ENCODE measurements at regions not wholly inside any gene's neighbourhood (a gene's known extent, or its start where the extent isn't known, plus 50 kb on each side); places are given as distances from the start of the nearest gene placed in this dataset.

- ATAC-seq (no peak), DNase-seq (ENCODE audit: low read depth, low spot score) (no peak)
- intact Hi-C loops (cut with micrococcal nuclease): no loop called here
- BruUV-seq (replicated peaks): no TSS peak
- H3K27me3 ChIP-seq (ENCODE audit: insufficient read depth, low read length): no peaks in the 10 kb centered on the region
- no peak overlapping the region for H3K4me2 ChIP-seq (ENCODE audit: low read length)
- no peaks in the 10 kb centered on the region for H3K9me2 ChIP-seq (ENCODE audit: insufficient read depth)
- no peaks in the 10 kb centered on the region for H3K4me1 ChIP-seq (ENCODE audit: control insufficient read depth in 1 of 2, insufficient read depth in 2 of 2, low read length in 2 of 2)
- no peak overlapping the region for H3K27ac ChIP-seq (ENCODE audit: low read depth, low read length)
- H3K9ac ChIP-seq (ENCODE audit: low read length): no peak overlapping the region
- no peak for TF ChIP-seq CTCF (IDR thresholded peaks at IDR 0.05 in 2 of 3, conservative IDR thresholded peaks at IDR 0.05 in 1 of 3; ENCODE audit: borderline replicate concordance in 1 of 3, insufficient read depth in 1 of 3, low read depth in 2 of 3, low read length in 2 of 3)
- no peak for TF ChIP-seq POLR2A (IDR thresholded peaks at IDR 0.05; ENCODE audit: borderline replicate concordance, extremely low read depth, insufficient read depth, insufficient read length)
- no peak for TF ChIP-seq ATF3 (IDR thresholded peaks at IDR 0.05)
- no peak for TF ChIP-seq ZFX (IDR thresholded peaks at IDR 0.05)
- no peak for TF ChIP-seq EZH2 (IDR thresholded peaks at IDR 0.05)
- TF ChIP-seq POLR2AphosphoS5 (IDR thresholded peaks at IDR 0.05; ENCODE audit: low read depth, low read length): no peak
- no peak for TF ChIP-seq CBX3 (IDR thresholded peaks at IDR 0.05; ENCODE audit: low read depth)
- no peak for TF ChIP-seq ZBTB33 (IDR thresholded peaks at IDR 0.05; ENCODE audit: extremely low read depth, insufficient replicate concordance, low read length)
- no peak for TF ChIP-seq JUND (IDR thresholded peaks at IDR 0.05)
- no peak for TF ChIP-seq SP1 (IDR thresholded peaks at IDR 0.05; ENCODE audit: low read depth)
- TF ChIP-seq EGR1 (IDR thresholded peaks at IDR 0.05; ENCODE audit: low read depth): no peak
- TF ChIP-seq SRF (IDR thresholded peaks at IDR 0.05; ENCODE audit: low read depth): no peak
- TF ChIP-seq YY1 (IDR thresholded peaks at IDR 0.05; ENCODE audit: extremely low read depth, insufficient replicate concordance, low read depth, low read length): no peak
- no peak for TF ChIP-seq CEBPB (IDR thresholded peaks at IDR 0.05; ENCODE audit: low read depth)
- no peak for TF ChIP-seq REST (IDR thresholded peaks at IDR 0.05; ENCODE audit: low read depth)
- no peak for TF ChIP-seq MAX (IDR thresholded peaks at IDR 0.05)
- no peak for TF ChIP-seq SIN3A (IDR thresholded peaks at IDR 0.05; ENCODE audit: low read depth)
- TF ChIP-seq ZNF274 (IDR thresholded peaks at IDR 0.05; ENCODE audit: low read depth, low read length): no peak
- RAD21 ChIA-PET (ENCODE audit: low non-redundant PET in 1 of 2, low total read pairs in 2 of 2, uncharacterized antibody in 2 of 2, unreplicated experiment in 2 of 2): no interaction called here
- POLR2A ChIA-PET: no interaction called here
- H3K4me3 ChIP-seq (replicated peaks in 1 of 2; ENCODE audit: low read depth in 1 of 2, low read length in 2 of 2): no peak overlapping the region
- no peaks in the 10 kb centered on the region for H3K36me3 ChIP-seq (ENCODE audit: control insufficient read depth in 1 of 2, insufficient read depth in 2 of 2, low read length in 2 of 2)
- H3K9me3 ChIP-seq (ENCODE audit: control insufficient read depth in 1 of 2, insufficient read depth in 1 of 2, low read depth in 1 of 2, low read length in 2 of 2): no peaks in the 10 kb centered on the region
- no peaks in the 10 kb centered on the region for H3K79me2 ChIP-seq (ENCODE audit: insufficient read depth, low read length)
- no peaks in the 10 kb centered on the region for H4K20me1 ChIP-seq (ENCODE audit: insufficient read depth)
- CTCF ChIA-PET: no interaction called here
- no peak overlapping the region for H2AFZ ChIP-seq (ENCODE audit: low read depth, low read length, poor library complexity, severe bottlenecking)
These were observed 115.2 kb downstream of the RAB18 start for GRCh38 chr10:27619329-27619728.
